HG03196 (cell line): ENCODE measurements at regions not wholly inside any gene's neighbourhood (a gene's known extent, or its start where the extent isn't known, plus 50 kb on each side); places are given as distances from the start of the nearest gene placed in this dataset.
"Not testable (repeated sequence)": the region's sequence is repeated elsewhere in the genome, so short reads cannot be mapped to it uniquely, and the experiment has no call there.

Experiments
- ATAC-seq: cut with Tn5 transposase; IDR thresholded peaks from one replicate; pipeline ENCODE4 v1.9.1; 2021; ENCODE audit not compliant: unreplicated experiment

- no peak for ATAC-seq
These were observed 357.6 kb upstream of the SOX2 start for GRCh38 chr3:181354140-181354539.

- ATAC-seq: no peak
These were observed 354.8 kb upstream of the DNAJC19 start for GRCh38 chr3:181344331-181344730.

GRCh38 chr3:181336597-181336996 lies 347.1 kb upstream of the DNAJC19 start:
- ATAC-seq: no peak

- no peak for ATAC-seq
These were observed 343.9 kb upstream of the DNAJC19 start for GRCh38 chr3:181333394-181333793.

- no peak for ATAC-seq
These were observed 341.5 kb upstream of the DNAJC19 start for GRCh38 chr3:181330821-181331563.

DNA sequence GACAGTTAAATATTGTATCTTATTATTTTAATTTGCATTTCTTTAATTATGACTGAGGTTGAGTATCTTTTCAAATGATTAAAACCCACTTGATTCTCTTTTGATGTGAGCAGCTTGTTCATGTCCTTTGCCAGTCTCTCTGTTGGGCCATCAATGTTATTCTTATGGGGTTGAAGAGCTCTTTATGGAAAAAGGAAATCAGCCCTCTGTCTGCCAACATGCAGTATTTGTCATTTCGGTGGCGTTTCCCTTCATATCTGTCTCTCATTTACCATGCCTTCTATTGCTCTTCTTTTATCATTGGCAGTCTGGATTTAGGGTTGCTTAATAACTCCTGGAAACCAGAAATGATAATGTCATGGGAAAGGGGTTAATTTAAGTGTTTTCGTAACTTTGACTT lies 340.7 kb upstream of the DNAJC19 start:
- no peak for ATAC-seq

DNA sequence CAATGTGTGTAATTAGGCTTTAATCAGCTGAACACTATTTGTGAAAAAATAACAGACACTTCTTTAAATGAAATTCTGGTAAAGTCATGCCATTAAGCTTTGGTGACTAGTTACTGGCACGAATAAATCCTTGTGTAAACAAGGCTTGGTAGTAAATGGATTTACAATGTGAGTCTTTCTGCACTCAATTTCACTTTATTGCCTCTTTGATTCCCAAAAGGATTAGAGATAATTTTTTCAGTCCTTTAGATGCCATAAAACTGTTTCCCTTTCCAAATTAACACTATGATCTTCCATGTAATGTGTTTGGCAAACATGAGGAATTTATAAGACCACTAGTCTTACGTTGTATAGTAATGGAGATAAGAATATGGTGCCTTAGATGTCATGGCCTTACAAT lies 339.5 kb upstream of the DNAJC19 start:
- ATAC-seq: no peak

GRCh38 chr3:181328346-181328745 lies 338.8 kb upstream of the DNAJC19 start:
- ATAC-seq: no peak

DNA sequence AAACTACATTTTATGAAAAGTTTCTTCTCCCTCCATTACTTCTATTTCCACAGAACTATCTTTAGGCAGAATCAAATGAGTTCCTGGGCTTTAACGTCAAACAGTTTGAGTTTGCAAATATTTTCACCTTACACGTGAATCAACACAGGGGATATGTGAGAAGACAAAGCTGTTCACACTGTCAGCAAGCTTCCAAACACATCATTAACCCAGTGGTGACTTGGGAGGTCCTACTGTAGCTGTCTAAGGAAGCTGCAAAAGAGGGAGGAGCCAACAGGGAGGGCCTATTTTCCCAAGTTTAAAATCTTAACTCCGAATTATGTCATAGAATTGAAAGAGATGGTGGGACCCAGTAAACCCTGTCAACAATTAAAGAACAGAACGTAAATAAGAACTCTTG lies 337.8 kb upstream of the DNAJC19 start:
- ATAC-seq: no peak

GRCh38 chr3:181326637-181327223 lies 337.2 kb upstream of the DNAJC19 start:
- no peak for ATAC-seq

DNA sequence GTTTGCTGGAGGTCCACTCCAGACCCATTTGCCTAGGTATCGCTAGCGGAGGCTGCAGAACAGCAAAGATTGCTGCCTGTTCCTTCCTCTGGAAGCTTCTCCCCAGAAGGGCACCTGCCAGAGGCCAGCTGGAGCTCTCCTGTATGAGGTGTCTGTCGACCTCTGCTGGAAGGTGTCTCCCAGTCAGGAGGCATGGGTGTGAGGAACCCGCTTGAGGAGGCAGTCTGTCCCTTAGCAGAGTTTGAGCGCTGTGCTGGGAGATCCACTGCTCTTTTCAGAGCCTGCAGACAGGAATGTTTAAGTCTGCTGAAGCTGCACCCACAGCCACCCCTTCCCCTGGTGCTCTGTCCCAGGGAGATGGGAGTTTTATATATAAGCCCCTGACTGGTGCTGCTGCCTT lies 335.0 kb upstream of the DNAJC19 start:
- ATAC-seq: not testable (repeated sequence)

- no peak for ATAC-seq
These were observed 328.8 kb upstream of the DNAJC19 start for GRCh38 chr3:181318321-181318720.

DNA sequence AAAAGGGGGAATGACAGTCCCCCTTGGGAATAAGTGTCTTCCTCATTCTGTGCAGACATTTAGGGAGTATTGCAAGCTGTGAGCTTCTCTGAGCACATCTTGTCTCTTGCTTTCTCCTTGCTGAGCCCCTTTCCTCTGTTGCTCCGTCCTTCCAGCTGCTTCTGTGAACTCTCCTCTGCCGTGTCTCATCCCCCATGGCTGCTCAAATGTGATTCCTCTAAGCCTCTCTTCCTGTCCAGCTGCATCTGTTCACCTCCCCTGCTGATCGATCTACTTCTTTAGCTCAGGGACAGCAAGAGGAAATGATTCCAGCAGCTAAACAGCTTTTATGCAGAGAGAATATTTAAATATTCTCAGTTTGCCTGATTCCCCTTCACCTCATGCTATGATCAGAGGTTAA lies 328.0 kb upstream of the DNAJC19 start:
- no peak for ATAC-seq

- no peak for ATAC-seq
These were observed 326.9 kb upstream of the DNAJC19 start for GRCh38 chr3:181316482-181316881.

GRCh38 chr3:181313335-181313734 lies 323.8 kb upstream of the DNAJC19 start:
- no peak for ATAC-seq

DNA sequence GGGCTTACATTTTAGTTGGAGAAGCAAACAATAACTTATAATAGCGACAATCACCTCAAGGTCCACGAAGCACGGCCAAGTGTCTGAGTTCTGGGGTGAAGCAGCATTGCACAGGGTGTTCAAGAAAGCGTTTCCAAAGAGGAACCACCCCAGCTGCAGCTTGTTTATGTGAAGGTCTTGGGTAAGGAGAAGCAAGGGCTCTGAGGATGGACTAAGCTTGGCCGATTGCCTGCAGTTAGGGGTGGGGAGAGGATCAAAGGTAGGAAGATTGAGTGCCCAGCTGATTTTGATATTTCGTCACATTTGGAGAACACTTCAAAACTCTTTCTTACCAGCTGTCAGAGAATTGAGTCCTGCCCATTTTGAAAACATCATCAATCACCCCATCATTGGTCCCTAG lies 321.6 kb upstream of the DNAJC19 start:
- no peak for ATAC-seq

GRCh38 chr3:181302960-181303359 lies 313.4 kb upstream of the DNAJC19 start:
- no peak for ATAC-seq

- no peak for ATAC-seq
These were observed 310.5 kb upstream of the DNAJC19 start for GRCh38 chr3:181300033-181300432.

DNA sequence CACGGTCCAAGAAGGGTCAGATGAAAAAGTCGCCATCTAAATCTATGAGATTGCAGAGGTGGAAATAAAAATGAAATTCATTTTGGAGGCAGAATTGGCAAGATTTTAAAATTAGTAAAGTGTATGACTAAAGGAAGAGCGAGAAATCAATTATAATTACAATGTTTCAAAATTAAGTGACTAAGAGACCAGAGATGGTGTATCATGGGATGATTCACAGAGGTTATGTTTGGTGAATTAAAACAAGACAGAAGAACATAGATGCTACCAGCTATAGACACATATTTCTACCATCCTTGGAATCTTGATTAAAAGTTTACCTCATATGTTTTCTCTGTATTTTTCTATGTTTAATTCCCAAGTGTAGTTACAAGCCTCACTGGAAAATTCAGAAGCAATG lies 308.9 kb upstream of the DNAJC19 start:
- ATAC-seq: no peak

DNA sequence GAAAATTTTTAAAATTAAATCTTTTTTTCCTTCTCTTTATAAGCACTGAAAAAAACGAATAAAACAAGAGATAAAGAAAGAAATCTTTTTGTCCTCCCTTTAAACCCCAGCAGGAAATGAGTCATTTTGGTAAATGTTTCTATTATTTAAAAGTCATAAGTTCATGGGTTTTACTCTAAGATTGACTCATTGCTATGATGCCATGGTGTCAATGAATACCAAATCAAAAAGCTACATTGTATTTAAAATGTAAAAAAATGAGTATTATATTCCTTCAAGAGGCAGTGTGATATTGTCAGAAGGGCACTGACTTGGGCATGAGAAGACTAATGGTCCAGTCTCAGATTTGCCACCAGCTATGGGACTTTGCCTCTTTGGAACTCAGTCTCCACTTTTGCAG lies 303.4 kb upstream of the DNAJC19 start:
- ATAC-seq: peak; percentile 84

DNA sequence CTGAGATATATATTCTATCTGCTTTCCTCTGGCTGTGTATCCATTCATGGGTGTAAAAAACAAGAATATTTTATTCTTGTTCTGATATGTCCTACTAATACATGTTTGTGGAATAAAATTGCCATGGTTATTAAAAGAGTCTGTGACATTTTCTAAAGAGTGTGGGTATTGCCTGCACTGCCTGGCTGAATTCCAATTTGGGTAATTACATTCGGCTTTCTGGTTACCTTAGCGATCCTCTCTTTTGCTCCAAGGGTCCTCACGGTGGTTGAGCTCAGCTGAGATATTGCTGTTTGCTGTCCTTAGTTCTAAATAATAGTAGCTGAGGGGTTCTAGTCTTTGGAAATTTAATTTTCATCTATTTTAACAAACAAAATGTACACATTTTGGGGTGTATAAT lies 301.4 kb upstream of the DNAJC19 start:
- no peak for ATAC-seq

DNA sequence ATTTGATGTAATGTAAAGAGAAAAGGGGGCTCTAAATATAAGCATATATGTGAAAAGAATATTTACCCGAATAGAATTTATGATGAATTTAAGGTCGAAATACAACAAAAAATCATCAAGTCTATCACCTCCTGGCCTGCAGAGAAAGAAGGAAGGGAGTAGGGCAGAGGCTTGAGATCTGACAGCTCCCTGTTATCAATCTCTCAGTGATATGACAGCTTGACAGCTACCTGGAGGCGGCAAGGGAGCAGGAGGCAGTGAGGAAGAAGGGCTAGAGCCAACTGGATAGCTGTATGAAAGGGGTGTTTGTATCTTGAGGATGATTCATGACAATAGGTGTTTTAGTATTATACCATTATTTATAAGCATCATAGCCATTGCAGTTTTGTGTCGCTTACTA lies 299.8 kb upstream of the DNAJC19 start:
- no peak for ATAC-seq

- no peak for ATAC-seq
These were observed 298.6 kb upstream of the DNAJC19 start for GRCh38 chr3:181288145-181288544.
